MM.1S (cell line): ENCODE measurements at regions not wholly inside any gene's neighbourhood (a gene's known extent, or its start where the extent isn't known, plus 50 kb on each side); places are given as distances from the start of the nearest gene placed in this dataset.

Source experiments
- DNase-seq: peaks from one replicate; pipeline ENCODE4 v3.0.0-alpha.2; 2015
- H2AFZ ChIP-seq: fragments of 300-600 bp; sonication (generic); 2 replicates; pipeline ENCODE4 v1.6.0; 2016; ENCODE audit warnings: antibody characterized with exemption, low read length
- H3F3A ChIP-seq: fragments of 300-600 bp; sonication (generic); 2 replicates; pipeline ENCODE4 v1.6.1; 2016; ENCODE audit warnings: mild to moderate bottlenecking, antibody characterized with exemption, low read length, moderate library complexity, mixed read lengths; ENCODE audit not compliant: insufficient read depth
- H3K27ac ChIP-seq: fragments of 300-600 bp; sonication (generic); 2 replicates; pipeline ENCODE4 v1.5.1; 2016; ENCODE audit warnings: mild to moderate bottlenecking, low read length
- H3K27me3 ChIP-seq: fragments of 300-600 bp; sonication (generic); replicated peaks from 2 replicates; pipeline ENCODE4 v1.6.0; 2016; ENCODE audit warnings: low read length; ENCODE audit not compliant: insufficient read depth
- H3K36me3 ChIP-seq: fragments of 300-600 bp; sonication (generic); replicated peaks from 2 replicates; pipeline ENCODE4 v1.6.1; 2016; ENCODE audit warnings: mild to moderate bottlenecking, low read length, mixed read lengths; ENCODE audit not compliant: insufficient read depth
- H3K4me1 ChIP-seq: fragments of 300-600 bp; sonication (generic); 2 replicates; pipeline ENCODE4 v1.6.1; 2016; ENCODE audit warnings: low read length, mixed read lengths
- H3K4me2 ChIP-seq: fragments of 300-600 bp; sonication (generic); 2 replicates; pipeline ENCODE4 v1.6.0; 2016; ENCODE audit warnings: low read depth, low read length
- H3K4me3 ChIP-seq: fragments of 300-600 bp; sonication (generic); 2 replicates; pipeline ENCODE4 v1.5.1; 2016; ENCODE audit warnings: low read length, mixed read lengths
- H3K79me2 ChIP-seq: fragments of 300-600 bp; sonication (generic); 2 replicates; pipeline ENCODE4 v1.6.1; 2016; ENCODE audit warnings: mixed run types, low read length, mixed read lengths
- H3K9ac ChIP-seq: fragments of 300-600 bp; sonication (generic); 2 replicates; pipeline ENCODE4 v1.6.1; 2016; ENCODE audit warnings: low read length, mixed read lengths
- H3K9me2 ChIP-seq: fragments of 300-600 bp; sonication (generic); replicated peaks from 2 replicates; pipeline ENCODE4 v1.6.1; 2016; ENCODE audit warnings: mild to moderate bottlenecking, low read length, mixed read lengths; ENCODE audit not compliant: insufficient read depth
- H3K9me3 ChIP-seq: fragments of 300-600 bp; sonication (generic); replicated peaks from 2 replicates; pipeline ENCODE4 v1.6.1; 2016; ENCODE audit warnings: mild to moderate bottlenecking, low read length, mixed read lengths; ENCODE audit not compliant: insufficient read depth
- H4K20me1 ChIP-seq: fragments of 300-600 bp; sonication (generic); 2 replicates; pipeline ENCODE4 v1.6.1; 2016; ENCODE audit warnings: mild to moderate bottlenecking, low read length, moderate library complexity, mixed read lengths; ENCODE audit not compliant: insufficient read depth
- EZH2 ChIP-seq: fragments of 300-600 bp; sonication (generic); optimal IDR thresholded peaks from 2 replicates; pipeline ENCODE3; 2017; ENCODE audit warnings: low read depth, mild to moderate bottlenecking, antibody characterized with exemption, low read length, mixed read lengths
- EZH2phosphoT487 ChIP-seq: fragments of 300-600 bp; sonication (generic); IDR thresholded peaks from 2 replicates; pipeline ENCODE4 v1.6.1; 2018; ENCODE audit warnings: antibody characterized with exemption, low read length
- TF ChIP-seq, protein P1 (sequence below): fragments of 300-600 bp; sonication (generic); IDR thresholded peaks from 2 replicates; pipeline ENCODE4 v1.5.1; 2016; ENCODE audit warnings: antibody characterized with exemption, low read length, mixed read lengths

DNA sequence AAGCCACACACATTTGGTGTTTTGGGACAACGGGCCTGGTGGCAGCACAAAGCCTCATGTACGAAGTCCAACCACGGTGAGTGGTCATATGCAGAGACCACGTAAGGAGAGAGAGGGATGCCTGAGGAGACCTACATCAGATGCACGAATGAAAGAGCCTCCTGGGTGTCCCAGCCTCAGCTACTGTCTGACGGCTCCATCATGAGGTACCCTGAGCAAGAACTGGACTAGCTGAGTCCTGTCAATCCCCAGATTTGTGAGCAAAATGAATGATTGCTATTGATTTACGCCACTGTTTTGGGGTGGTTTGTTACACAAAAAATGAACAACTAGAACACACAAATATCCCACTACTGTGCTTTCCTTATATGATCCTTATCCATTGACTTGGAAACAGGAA lies 275.7 kb upstream of the KYNU start:
- Histone ChIP-seq H3K4me1 (no peaks in the 10 kb centered on the region), H3K9me2 (no peaks in the 10 kb centered on the region), H3K27me3 (no peaks in the 10 kb centered on the region), H3K4me2 (no peak overlapping the region), H3K9ac (no peak overlapping the region), H3K9me3 (no peaks in the 10 kb centered on the region), H2AFZ (no peak overlapping the region), H3K79me2 (no peaks in the 10 kb centered on the region), H3K27ac (no peak overlapping the region), H3K4me3 (no peak overlapping the region), H4K20me1 (no peaks in the 10 kb centered on the region), H3K36me3 (no peaks in the 10 kb centered on the region), H3F3A (no peaks in the 10 kb centered on the region)
- TF ChIP-seq EZH2 = no peak
- TF ChIP-seq, protein P1, sequence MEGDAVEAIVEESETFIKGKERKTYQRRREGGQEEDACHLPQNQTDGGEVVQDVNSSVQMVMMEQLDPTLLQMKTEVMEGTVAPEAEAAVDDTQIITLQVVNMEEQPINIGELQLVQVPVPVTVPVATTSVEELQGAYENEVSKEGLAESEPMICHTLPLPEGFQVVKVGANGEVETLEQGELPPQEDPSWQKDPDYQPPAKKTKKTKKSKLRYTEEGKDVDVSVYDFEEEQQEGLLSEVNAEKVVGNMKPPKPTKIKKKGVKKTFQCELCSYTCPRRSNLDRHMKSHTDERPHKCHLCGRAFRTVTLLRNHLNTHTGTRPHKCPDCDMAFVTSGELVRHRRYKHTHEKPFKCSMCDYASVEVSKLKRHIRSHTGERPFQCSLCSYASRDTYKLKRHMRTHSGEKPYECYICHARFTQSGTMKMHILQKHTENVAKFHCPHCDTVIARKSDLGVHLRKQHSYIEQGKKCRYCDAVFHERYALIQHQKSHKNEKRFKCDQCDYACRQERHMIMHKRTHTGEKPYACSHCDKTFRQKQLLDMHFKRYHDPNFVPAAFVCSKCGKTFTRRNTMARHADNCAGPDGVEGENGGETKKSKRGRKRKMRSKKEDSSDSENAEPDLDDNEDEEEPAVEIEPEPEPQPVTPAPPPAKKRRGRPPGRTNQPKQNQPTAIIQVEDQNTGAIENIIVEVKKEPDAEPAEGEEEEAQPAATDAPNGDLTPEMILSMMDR = no peak
- no peak for TF ChIP-seq EZH2phosphoT487
- DNase-seq = no peak

DNA sequence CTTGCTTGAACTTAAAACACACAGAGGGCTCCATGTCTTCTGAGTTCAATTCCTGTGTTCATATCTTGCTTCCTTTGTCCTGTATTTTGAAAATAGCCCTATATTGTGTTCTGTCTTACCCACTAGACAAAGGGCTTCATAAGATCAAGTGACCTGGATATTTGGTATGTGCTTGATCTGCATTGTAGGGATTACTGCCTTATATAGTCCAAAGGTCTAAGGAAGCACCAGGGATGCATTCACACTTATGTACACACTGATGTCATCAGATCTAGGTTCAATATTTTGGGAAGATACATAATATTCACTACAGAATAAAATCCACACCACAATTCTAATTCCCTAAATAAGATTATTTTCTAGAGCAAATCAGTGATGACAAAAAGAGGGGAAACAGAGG lies 278.0 kb upstream of the KYNU start:
- no peaks in the 10 kb centered on the region for H3K79me2 ChIP-seq
- no peak overlapping the region for H3K27ac ChIP-seq
- no peak overlapping the region for H3K9ac ChIP-seq
- H3K27me3 ChIP-seq = no peaks in the 10 kb centered on the region
- H3F3A ChIP-seq = no peaks in the 10 kb centered on the region
- no peak overlapping the region for H3K4me2 ChIP-seq
- H3K4me1 ChIP-seq = no peaks in the 10 kb centered on the region
- DNase-seq = no peak
- H3K9me3 ChIP-seq = no peaks in the 10 kb centered on the region
- H3K36me3 ChIP-seq = no peaks in the 10 kb centered on the region
- H4K20me1 ChIP-seq = no peaks in the 10 kb centered on the region
- no peaks in the 10 kb centered on the region for H3K9me2 ChIP-seq
- H2AFZ ChIP-seq = no peak overlapping the region
- no peak overlapping the region for H3K4me3 ChIP-seq
- TF ChIP-seq EZH2 (no peak), EZH2phosphoT487 (no peak)
- TF ChIP-seq, protein P1 = no peak

DNA sequence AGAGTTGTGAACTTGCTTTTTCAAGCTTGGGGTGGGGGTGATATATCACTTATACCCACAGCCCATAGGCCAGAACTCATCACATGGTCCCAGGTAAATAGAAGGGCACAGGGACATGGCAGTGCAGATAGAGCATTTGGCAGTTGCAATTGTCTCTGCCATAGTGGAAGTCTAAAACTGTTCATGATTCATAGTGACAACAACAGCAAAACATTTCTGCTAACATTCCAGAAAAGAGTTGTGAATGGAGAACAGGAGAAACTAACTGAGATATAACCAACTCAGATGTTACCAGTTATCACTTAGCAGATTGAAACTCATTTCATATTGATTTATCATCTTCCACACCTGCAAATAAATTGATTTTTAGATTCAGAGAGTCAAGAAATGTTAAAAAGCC lies 278.6 kb upstream of the KYNU start:
- Histone ChIP-seq H3K4me3 (no peak overlapping the region), H3K4me1 (no peaks in the 10 kb centered on the region), H3K4me2 (no peak overlapping the region), H3F3A (no peaks in the 10 kb centered on the region), H3K27ac (no peak overlapping the region), H3K9me2 (no peaks in the 10 kb centered on the region), H3K9ac (no peak overlapping the region), H2AFZ (no peak overlapping the region), H3K9me3 (no peaks in the 10 kb centered on the region), H3K27me3 (no peaks in the 10 kb centered on the region), H4K20me1 (no peaks in the 10 kb centered on the region), H3K36me3 (no peaks in the 10 kb centered on the region), H3K79me2 (no peaks in the 10 kb centered on the region)
- no peak for DNase-seq
- TF ChIP-seq EZH2 (no peak), EZH2phosphoT487 (no peak)
- TF ChIP-seq, protein P1 = no peak
